Left cardiac atrium (tissue), 4 donors: ENCODE measurements at regions not wholly inside any gene's neighbourhood (a gene's known extent, or its start where the extent isn't known, plus 50 kb on each side); places are given as distances from the start of the nearest gene placed in this dataset.

Source experiments
- ATAC-seq, 2 donors: fragments of 200-7000 bp; cut with Tn5 transposase; one replicate each; pipeline ENCODE4 v1.9.1; 2020; ENCODE audit warnings: mild to moderate bottlenecking in 2 of 2, moderate library complexity in 2 of 2
- DNase-seq: peaks from one replicate; pipeline ENCODE4 v3.0.0-alpha.2; 2020
- intact Hi-C, 2 donors: fragments of 100-400 bp; cut with DNase I; formaldehyde crosslinking; loops; one replicate each; pipeline versions ENCODE4 v1.14.1 to v1.15.1; 2022 to 2023
- donor health status: DM: no; HTN: yes; CAD: no.
- donor health status: DM: no; HTN: yes; CAD: no; lungs with severe emphysema.
- donor health status: DM: yes; HTN: yes; CAD: no.
- donor health status: Dilated cardiomyopathy.

DNA sequence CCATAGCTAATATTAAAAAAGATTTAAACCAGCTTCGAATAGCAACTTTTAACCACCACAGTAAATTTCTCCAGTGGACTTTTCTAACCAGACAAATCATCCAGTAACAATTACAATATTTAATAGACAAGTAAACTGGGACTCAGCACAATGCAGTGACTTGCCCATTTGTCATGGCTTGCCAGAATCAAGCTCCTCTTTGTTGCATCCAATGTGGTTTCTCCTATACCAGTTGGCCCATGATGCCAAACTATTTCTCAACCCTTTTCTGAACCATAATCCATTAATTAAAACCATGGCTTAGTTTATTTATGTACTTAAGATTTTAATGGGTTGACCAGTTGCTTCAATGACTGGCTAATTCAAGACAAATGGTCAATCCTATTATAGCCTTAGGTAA, 64.4 kb downstream of the DIO2 start:
- DNase-seq: no peak
- no peak for ATAC-seq
- intact Hi-C loops: no loop called here

DNA sequence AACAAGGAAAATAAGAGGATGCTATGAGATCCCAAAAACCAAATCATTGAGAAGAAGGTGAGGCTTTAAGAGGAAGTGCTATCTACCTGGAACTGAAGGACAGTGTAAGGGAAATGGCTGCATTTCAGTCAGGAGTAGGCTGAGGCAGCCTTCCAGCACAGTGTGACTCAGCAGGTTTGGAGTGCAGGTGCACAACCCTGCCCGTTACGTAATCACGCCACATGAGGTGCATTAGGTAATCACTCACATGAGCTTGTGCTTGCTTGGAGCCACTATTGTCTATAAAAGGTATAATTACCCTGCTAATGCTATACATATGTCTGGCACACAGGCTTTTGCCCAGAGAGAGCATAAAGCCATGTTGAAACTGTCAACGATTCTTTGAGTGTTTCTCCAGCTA, 74.9 kb downstream of the DIO2 start:
- no peak for DNase-seq
- no peak for ATAC-seq
- intact Hi-C loops: no loop called here

DNA sequence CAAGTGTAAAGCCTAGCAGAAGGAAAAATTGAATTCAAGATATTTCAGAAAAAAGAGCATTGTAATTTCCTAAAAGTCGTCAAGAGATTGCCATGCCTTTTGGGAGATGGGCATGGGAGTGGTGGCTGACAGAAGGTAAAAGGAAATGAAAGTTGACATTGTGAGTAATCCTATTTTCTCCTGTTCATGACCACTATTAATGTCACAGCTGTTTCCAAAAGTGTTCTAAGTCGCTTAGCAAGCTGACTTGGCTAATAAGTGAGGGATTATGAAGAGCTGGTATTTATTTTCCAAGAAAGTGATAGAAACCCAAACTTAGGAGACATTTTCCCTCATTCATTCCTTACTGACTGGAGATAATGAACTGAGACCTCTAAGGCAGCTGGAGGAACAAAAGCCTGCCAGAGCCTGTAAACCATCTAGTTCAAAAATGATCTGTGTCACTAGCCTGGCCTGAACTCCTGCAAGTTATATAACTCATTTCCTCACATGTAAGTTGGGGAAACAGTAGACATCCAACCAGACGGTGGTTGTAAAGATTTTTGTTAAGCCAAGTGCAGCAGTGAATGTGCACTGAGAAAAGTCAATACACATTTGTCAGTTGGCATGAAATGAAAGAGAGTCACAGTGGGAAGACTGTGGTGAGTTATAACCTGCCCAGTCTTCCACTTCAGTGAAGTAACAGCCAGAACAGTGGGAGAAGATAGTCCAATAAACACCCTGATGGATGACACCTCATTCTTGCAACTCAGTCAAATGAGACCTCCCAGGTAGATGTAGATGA, 75.8 kb downstream of the DIO2 start:
- peak; percentile 30 to 44 for ATAC-seq
- intact Hi-C loops: no loop called here
- no peak for DNase-seq

DNA sequence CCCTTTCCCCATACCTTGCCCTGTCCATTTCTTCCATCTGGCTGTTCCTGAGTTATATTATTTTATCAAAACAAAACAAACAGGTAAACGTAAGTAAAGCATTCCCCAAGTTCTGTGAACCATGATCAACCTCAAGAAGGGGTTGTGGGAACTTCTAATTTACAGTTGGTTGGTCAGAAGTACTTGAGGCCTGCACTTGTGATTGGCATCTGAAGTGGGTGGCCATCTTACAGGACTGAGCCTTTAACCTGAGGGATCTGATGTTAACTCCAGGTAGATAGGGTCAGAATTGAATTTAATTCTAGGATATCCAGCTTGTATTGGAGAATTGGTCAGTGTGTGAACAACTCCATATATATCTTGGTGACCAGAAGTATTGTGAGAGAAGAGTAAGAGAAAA, 77.0 kb downstream of the DIO2 start:
- ATAC-seq: no peak
- intact Hi-C loops: no loop called here
- DNase-seq: no peak

DNA sequence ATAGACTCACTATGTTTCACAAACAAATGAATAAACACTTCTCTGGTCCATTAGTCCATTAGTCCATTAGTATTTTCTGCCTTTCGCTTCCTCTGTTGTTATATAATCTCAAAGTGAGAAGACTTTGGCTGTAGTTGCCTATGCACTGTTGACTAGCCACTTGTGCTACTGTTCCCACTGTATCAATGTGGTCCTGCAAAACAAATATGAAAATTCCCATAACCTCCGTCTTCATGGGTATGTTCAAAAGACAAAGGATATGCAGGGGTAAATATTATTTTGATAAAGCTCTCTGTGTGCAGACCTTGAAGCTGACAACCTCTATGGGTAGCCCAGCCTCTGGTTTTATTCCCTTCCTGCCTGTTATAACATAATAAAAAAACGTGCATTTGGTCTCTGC, 77.8 kb downstream of the DIO2 start:
- intact Hi-C loops: no loop called here
- no peak for DNase-seq
- ATAC-seq: no peak

DNA sequence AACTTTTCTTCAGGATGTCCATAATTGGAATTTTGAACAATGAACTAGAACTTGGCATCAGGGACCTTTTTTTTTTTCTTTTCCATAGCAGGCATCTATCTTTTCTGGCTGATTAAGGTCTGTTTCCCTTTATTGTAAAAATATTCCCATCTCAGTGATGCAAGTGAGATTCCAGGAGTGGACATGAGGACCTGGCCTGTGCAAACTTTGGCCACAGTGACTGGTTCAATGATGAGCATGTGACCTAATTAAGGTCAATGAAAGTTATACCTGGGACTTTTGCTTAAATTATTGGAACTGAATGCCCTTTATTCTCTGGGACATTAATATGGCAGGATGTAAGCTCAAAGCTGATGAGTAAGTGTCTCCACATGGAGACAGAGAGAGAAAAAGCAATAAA, 83.8 kb downstream of the DIO2 start:
- no peak for DNase-seq
- intact Hi-C loops: no loop called here
- ATAC-seq: no peak

DNA sequence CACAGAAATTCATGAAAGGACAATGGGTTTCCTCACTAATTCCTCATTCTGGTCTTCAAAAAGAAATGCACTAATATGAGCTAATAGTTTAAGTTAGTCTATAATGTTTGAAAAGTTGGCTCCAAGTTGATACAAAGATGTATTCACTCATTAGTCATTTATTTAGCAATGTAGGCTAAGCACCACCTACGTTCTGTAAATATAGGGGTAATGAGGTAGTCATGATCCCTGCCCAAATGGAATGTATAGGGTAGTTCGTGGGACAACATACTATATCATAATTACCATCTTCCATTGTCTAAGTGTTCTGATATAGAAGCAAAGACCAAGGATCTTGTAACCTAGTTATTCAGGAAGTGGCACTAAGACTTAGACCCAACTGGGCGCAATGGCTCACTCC, 86.5 kb downstream of the DIO2 start:
- intact Hi-C loops: no loop called here
- DNase-seq: no peak
- no peak for ATAC-seq

DNA sequence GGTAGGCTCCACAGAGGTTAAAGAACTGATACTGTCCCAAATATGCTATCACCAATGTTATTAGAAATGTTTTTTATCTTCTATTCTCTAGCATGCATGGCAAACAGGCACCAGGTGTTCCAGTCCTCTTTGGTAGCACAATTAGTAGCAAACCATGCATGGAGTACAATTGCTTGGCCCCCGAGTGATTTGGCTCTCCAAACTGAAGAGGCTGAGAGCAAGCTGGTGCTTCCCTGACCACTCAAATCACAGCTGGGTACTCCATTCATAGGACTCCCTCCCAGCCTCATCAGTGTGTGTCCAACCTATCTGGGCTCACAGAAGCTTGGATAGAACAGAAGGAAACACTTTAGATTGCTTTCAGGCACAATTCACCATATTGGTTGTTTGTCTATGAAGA, 93.4 kb downstream of the DIO2 start:
- ATAC-seq: no peak
- intact Hi-C loops: no loop called here
- no peak for DNase-seq

DNA sequence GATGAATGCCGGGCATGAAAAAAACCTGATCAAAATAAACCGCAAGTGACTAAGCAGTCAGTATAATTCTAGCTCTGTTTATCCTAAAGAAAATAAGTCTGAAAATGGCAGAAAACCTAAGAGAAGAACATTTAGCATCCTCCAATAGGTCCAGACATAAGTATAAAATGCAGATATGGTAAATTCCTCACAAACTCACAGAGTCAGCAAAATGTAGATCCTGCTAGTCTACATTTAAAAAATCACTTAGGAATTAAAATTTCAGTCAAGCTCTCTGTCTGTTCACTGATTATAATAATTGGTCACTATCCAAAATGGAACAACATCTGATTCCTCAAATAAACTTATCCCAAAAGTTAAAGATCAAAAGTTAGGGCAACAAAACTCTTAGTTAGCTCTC, 95.1 kb downstream of the DIO2 start:
- DNase-seq: no peak
- intact Hi-C loops: no loop called here
- no peak for ATAC-seq

DNA sequence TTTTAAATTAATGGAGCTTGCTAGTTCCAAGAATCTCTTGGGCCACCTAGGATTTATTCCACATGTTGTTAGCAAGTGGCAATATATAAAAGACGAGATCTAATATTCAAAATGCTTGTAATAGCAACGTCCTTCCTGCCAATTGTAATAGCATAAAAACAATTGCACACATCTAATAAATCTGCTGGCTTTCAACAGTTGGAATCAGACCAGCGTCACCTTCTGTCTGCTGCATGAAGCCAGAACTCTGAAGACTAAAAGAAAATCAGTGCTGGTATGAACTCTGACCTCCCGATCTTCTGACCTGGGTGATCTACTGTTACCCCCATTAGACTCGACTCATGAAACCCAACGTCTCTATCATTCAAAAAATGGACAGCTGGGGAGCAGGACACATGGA, 100.6 kb downstream of the DIO2 start:
- ATAC-seq: no peak
- intact Hi-C loops: no loop called here

DNA sequence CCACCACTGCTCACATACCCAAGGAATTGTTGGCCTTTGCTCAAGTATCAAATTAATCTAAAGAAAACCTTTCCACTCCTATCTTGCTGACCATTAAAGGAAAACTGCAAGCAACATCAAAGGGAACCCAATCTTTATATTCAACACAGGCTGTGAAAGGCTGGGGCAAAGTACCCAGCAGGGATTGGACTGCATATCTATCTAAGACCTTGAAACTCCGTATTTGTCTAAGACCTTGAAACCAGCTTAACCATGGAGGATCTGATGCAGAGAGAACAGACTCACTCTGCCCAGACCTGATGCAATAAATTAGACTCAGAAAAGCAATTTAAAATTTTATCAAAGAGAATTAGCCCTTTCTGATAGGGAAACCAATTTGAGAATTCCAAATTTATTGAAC, 102.2 kb downstream of the DIO2 start:
- intact Hi-C loops: no loop called here
- no peak for ATAC-seq
- no peak for DNase-seq

More for the DNA sequence above, 100.6 kb downstream of the DIO2 start:
- no peak for DNase-seq

DNA sequence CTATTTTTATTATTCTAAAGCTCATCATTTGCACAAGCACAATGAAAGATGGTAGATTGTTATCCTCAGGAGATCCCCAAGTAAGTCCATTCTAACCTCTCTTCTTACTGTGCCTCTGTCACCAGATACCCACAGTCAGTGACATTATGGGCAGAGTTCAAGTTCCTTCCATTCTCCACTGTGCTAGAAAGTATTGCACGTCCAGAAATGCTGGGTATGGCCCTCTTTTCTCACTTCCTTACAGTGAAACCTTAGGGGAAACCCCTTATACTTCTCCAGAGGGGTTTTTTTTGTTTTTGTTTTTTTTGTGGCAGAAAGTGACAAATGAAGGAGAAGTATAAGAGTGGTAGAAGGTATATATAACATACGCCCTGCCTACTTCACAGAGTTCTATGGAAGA, 102.9 kb downstream of the DIO2 start:
- intact Hi-C loops: no loop called here
- ATAC-seq: no peak
- DNase-seq: no peak

DNA sequence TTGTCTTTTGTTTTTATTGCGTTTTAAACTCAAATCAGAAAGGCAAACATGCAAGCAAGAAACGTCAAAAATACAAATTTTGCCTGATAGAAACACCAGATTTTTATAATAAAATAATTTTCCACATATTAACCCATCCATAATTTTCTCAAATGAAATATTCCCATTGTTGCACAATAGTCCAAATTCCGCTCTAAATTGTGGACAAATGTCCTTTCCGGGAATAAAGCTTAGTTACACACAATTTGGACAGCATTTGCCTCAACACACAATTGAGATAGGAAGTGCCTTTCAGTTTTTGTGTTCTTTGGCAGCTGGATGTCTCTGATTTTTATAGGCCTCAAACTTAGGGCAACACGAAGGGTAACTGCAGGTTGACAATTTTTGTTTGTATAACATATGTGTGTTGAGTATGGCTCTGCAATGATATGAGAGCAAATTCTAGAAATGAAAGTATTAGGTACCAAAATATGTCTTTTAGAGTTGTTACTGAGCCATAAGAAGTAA, 105.8 kb downstream of the DIO2 start:
- no peak for ATAC-seq
- intact Hi-C loops: no loop called here

DNA sequence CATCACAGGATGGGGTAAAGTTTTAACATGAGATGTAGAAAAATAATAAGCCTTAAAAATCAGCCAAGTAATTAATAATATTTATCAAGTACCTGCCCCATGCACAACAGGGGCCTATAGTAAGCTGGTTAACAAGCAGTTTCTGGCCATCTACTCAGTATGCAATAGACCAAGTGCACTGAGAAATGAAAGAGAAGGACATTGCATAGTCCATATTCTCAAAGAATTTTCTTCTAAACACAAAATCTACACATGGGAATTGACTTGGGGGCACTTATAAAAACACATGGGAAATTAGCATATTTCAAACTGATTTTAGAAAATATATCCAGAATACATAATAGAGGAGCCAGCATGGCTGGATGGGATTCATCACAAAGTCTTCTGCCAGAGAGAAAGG, 109.5 kb downstream of the DIO2 start:
- no peak for ATAC-seq
- DNase-seq: no peak
- intact Hi-C loops: no loop called here

More for the DNA sequence above, 105.8 kb downstream of the DIO2 start:
- DNase-seq: no peak

DNA sequence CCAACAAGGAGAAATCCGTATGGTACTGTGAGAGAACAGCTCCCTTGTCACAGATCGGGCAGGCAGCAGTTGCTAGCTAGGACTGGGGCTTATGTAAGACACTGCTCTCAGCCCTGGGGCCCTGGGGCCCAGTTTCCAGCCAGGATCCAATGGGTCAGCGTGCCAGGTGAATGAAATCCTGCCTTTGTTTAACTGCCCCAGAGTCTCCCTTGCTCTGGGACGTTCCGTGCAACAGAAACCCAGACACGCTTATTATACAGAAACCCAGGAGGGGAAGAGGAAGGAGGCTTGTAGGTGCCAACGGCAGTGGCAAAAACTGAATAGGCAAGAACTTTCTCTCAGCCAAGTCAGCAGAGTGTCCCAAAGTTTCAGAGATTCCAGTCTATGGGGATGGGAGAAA, 110.6 kb downstream of the DIO2 start:
- intact Hi-C loops: no loop called here
- peak in 1 of 2 donors; percentile 38 for ATAC-seq
- DNase-seq: no peak

DNA sequence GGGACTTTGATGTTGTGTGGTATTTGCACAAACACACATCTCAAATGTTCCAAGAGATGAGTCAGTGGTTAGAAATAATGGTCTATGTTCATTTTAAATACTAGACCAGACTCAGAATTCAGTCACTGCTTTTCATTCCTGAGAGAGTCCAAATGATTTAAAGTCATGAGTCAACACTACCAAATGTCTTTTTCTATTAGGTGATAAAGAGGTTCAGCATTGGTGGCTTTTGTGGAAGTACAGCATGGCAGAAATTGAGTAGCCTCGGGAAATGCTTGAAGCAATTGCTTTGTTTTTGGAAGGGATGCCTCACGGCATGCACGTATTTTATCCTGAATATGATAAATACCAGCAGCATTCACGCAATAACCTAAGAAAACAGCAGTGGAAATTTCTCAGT, 115.7 kb downstream of the DIO2 start:
- intact Hi-C loops: no loop called here
- DNase-seq: no peak
- ATAC-seq: no peak

DNA sequence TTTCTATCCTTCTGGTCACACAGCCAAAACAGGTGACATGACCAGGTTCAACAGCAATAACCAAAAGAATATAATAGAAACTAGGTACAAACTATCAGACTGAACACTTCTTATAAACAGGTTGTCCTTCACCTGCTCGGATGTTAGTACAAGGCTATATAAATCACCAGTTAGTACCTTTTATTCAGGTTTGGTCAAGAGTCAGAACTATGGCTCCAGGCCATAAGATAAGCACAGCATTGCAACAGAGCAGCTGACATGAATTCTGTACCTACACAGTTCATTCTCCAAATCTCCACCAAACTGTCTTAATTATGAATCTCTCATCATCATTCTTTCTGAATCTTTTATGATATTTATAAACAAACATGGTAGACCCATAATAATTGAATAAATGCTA, 123.9 kb downstream of the DIO2 start:
- intact Hi-C loops: no loop called here
- ATAC-seq (no peak), DNase-seq (no peak)

DNA sequence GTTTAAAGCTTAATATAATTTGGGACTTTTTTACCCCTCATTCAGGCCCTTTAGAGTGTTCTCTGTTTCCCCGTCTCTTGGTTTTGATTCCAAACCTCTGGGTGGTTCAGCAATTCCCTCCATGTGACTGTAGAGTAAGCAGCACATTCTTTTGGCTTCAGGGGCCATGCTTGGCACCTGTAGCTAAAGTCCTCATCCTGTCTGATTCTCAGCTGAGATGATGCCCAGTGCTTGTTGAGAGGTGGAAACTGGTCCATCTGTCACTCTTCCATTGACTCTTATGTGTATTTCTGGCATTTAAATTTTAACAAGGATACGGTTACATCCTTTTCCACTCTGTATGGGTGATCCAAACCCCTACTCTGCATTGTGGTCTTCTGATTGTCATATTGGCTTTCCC, 127.1 kb downstream of the DIO2 start:
- DNase-seq: no peak
- intact Hi-C loops: no loop called here
- ATAC-seq: no peak

DNA sequence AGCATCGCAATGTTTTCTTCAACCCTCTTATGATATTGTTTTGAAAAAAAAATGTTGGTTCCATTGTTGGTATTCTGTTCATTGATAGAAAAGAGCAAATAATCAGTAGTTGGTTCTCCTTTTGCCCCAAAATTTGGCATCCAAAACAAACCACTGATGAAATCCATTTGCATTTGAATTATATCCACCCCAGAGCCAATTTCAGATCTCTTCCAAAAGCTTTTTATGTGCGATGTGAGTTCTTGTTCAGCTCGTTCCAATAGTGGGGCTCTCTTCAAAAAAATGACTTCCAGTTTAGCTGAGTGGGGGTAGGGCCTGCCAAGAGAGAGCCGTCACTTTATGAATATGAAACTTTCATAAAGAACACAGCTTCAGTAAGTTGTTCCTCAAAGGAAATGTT, 130.7 kb downstream of the DIO2 start:
- intact Hi-C loops: no loop called here
- DNase-seq: no peak
- no peak for ATAC-seq

DNA sequence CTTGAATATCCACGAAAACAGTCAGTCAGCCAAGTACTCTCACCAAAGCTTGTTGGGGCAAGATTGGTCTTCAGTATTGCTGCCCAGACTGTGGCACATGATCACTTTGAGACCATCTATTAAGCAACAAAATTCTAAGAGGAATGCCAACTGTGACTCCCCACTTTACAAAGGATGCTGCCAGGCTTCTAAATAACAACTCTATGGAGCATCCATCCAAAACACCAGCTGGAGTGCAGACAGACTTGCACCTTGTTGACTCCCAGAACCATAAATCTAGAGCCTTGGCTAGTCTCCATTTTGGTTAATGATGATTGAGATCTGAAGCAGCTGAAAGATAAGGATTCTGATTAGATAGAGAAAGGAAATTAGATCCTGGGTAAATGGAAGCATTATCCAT, 132.8 kb downstream of the DIO2 start:
- intact Hi-C loops: no loop called here
- no peak for ATAC-seq
- no peak for DNase-seq

DNA sequence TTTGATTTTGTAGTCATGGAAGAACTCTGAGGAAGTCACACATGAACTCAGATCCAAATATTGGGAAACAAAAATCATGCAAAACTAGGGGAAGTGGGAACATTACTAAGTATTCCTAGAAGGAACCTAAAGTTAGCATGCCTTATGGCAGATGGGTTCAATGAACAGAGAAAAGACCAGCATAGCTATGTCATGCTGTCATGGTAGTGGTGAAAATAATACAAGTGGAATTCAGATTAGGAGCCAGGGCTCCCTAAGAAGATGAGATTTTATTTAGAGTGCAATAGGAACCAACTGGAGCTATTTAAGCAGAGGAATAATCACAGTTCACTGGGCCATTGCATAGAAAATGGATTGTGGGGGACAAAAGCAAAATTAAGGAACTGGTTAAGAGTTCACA, 134.0 kb downstream of the DIO2 start:
- intact Hi-C loops: no loop called here
- ATAC-seq (no peak), DNase-seq (no peak)
